HT1080 (cell line): ENCODE measurements at regions not wholly inside any gene's neighbourhood (a gene's known extent, or its start where the extent isn't known, plus 50 kb on each side); places are given as distances from the start of the nearest gene placed in this dataset.
A peak's percentile ranks its signal among the peaks of the same experiment; 100 is the strongest.

Experiments used
- DNase-seq: peaks from one replicate; pipeline ENCODE4 v3.0.0-alpha.2; 2015; ENCODE audit warnings: low read depth

DNA sequence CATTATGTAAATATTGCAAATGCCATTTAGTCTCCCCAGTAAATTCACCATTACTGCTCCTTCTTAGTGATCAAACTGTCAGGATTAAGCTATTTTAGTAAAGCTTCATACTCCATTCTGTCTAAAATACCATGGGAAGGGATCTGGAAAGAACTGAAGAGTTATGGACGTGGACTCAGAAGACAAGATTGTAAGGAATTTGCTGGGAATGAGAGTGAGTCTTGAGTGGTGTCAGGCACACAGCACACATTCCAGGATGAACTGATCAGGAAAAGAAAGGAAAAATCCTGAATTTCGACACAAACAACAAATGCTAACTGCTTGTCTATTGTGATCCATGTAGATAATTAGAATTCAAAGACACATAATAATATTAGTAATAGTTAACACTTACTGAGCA lies 311.0 kb downstream of the CENPC start:
- DNase-seq = no peak

DNA sequence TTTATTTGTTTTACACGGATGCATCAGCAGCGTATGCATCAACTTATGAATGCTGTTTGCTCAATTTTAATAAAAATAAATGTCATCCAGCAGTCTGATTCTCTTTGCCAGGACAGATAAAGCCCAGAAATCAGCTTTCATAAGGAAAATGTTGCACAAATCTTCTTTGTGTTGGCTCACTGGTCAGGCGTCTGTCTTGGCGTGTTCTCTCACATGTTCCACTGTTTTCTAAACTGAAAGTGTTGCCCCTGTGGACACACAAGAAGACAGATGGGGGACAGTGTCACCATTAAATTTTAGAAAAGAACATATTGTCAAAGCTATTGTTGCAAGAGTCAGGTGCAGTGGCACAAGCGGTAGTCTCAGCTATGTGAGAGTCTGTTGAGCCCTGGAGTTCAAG lies 316.2 kb downstream of the CENPC start:
- no peak for DNase-seq

DNA sequence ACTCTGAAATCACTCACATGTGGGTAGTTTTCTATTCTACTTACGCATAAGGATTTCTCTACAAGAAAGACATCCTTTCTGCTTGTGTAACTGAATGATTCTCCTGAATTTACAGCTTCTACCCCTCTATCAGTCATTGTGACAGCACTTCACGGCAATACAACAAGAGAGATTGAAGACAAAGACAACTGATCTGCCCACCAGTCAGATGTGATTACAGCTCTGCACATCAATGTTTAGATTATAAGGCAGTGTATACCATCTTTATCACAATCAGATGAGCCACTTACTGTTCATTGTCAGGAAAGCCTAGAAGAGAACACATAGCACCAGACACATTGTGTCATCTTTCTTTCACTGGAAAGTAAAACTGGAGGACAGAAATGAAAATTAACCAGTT lies 324.4 kb downstream of the CENPC start:
- DNase-seq = no peak

DNA sequence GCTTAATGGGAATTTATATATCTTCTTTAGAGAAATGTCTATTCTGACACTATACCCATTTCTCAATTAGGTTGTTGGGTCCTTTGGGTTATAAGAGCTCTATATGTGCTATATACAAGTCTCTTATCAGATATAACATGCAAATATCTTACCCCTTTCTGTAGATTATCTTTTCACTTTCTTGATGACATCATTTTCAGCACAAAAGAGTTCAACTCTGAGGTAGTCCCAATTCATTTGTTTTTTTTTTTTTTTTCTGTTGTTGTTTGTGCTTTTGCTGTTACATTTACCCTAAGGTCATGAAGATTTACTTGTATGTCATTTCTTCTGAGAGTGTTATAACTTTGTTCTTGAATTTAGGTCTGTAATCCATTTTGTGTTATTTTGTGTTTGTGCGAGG lies 326.4 kb downstream of the CENPC start:
- no peak for DNase-seq

DNA sequence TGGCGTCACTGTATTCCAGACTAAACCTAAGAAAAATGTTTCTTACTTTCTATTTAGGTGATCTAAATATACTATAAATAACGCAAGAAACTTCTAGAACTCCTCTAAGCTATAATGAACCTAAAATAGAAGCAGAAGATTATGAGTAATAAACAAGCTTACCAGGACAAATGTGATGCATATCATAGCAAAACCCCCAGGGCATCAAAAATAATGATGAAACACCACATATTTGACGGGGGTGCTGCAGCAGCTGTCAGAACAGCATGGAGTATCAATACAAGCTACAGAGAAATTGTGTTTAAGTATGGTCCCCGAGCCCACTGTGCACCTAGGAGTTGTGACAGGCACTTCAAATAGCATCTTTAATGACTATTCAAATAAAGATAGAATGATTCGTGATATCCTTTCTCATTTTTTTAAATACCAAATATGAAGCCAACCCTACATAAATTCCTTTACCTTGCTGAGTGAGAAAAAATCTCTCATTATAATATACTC lies 337.3 kb downstream of the CENPC start:
- DNase-seq = no peak

DNA sequence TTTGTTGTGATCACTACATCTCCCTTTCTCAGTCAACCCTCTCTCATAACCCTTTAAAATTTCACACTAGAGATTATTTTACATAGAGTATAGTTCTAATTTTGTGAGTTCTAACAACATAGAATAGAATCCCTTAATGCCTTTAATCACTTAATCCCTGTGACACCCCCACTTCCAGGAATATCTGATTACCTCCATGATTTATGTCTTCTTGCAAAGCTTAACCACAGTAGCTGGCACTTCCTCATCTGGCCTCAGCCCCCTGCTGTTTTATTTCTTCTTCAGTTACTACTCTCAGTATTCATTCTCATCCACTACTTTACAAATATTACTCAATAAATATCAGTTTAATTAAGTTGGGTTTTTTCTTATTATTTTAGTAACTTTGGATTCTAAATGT lies 340.9 kb downstream of the CENPC start:
- DNase-seq = no peak

DNA sequence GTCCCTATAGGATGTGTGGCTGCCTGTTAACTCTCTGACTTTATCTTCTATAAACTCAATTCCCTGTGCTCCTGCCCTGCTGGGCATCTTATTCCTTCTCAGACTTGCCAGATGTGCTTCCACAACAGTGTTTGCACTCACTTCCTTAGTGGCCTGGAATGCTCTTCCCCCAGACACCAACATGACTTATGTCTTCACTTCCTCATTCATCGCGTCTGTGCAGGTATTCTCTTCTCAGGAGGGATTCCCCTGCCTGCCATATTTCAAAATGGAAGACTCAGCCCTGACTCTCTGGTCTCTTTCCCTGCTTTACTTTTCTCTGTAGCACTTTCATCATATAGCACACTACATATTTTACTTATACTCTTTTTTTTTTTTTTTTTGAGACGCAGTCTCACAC lies 344.0 kb downstream of the CENPC start:
- no peak for DNase-seq

DNA sequence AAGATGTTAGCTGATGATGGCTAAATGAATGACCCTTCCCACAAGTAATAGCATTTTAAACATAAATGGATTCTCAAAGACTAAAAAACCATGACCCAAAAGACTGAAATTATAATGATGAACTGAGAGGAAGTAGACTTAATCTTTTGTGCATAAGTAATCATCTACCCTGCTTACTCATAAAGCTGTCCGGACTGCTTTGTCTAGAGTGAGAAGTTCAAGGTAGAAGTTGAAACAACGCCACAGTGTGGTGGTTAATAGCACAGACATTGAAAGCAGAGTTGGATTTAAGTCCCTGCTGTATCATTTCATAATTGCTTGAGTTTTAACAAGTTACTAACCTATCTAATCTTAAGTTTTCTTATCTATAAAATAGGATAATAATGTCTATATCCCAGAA lies 346.6 kb downstream of the CENPC start:
- DNase-seq = peak; percentile 28

DNA sequence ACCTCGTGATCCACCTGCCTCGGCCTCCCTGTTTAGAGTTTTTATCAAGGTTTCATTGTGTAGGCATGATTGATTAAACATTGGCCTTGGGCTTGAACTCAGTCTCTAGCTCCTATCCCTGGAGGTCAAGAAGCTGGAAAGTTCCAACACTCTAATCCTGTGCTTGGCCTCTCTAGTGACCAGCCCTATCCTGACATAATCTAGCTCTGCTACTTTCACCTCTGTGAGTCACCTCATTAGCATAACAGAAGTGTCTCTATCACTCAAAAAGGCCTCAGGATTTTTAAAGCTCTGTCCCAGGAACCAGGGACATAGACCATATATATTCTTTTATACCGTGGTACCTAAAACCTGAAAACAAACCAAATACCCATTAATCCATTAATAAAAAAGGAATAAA lies 377.5 kb downstream of the CENPC start:
- no peak for DNase-seq

DNA sequence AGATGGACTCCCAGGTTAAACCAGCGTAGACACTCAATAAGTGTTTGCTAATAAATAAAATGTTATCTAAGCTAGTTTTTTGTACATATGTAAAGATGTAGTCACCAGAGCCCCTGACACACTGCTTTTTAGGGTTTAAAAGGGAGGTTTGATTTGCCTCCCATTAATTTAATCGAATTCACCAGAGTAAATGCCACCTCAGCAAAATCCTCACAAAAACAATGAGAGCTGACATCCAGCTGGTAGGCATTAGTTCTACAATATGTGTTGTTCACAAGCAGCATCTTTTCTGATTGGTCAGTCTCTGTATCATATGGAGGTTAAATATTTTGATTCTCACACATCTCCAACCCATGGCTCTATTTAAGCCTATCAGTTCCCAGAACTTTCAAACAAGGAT lies 382.6 kb downstream of the CENPC start:
- no peak for DNase-seq

DNA sequence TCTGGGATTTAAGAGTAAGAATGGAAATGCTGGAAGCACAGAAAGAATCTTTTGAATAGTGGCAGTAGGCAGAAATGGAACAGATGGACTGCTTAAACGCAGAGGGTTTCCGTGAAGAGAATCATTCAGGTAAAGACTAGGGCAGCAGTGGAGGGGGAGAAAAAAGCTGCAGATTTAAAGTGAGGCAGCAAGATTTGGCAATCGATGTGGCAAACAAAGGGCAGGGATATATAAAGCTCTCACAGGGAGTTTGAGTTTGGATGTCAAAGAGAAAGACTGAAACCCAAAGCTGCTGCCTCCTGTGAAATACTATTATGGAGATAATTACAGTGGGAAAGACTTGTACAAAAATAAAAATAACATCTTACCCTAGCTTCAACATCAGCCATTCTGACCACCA lies 384.0 kb downstream of the CENPC start:
- DNase-seq = no peak

DNA sequence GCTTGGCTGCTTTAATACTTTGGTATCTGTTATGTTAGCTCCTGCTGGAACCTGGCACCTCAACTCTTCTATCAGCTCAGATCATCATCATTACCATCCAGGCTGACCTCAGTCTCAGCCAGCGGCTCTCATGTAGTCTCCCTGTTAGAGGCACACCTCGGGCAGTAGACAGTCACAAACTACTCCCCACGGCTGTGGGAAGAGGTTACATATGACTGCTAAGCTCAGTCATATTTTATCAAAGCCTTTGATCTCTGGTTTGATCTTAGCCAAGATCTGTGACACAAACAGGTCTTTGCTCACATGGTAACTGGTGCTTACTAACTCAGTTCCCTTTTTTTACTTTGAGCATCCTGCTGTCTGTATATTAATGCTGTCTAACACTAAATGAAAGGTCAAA lies 384.9 kb downstream of the CENPC start:
- no peak for DNase-seq

DNA sequence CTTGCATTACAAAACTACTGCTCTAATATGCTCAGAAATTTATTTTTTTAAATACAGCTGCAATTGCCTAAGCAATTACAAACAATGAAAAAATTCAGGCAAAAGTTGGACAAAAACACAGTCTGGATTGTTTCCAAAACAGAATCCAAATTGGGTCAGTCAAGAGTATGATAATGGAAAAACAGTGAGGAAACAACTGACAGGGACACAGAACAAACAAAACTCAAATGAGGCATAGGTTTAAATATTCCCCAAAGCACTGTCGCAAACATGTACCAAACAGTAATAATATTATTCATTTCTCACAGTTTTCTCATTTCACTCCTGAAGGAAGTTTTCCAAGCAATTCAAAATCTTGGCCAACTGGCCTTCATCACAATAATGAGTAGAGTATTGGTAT lies 386.6 kb downstream of the CENPC start:
- DNase-seq = no peak

DNA sequence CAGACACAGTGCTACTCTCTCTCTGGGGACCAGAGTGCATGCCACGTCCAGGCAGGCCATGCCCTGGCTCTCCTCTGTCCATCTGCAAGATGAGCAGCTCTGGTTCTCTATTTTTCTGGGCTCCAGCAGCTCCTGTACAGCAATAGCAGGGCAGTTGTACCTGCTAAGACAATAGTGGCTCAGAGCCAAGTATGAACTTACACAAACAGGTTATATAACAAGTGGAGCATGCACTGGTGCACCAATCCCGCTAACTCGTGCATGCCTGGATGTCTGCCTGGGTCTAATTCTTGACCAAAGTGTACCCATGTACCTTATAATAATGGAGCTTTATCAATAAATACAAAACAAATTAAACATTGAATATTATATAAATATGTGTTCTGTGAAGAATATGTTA lies 392.3 kb downstream of the CENPC start:
- DNase-seq = no peak

DNA sequence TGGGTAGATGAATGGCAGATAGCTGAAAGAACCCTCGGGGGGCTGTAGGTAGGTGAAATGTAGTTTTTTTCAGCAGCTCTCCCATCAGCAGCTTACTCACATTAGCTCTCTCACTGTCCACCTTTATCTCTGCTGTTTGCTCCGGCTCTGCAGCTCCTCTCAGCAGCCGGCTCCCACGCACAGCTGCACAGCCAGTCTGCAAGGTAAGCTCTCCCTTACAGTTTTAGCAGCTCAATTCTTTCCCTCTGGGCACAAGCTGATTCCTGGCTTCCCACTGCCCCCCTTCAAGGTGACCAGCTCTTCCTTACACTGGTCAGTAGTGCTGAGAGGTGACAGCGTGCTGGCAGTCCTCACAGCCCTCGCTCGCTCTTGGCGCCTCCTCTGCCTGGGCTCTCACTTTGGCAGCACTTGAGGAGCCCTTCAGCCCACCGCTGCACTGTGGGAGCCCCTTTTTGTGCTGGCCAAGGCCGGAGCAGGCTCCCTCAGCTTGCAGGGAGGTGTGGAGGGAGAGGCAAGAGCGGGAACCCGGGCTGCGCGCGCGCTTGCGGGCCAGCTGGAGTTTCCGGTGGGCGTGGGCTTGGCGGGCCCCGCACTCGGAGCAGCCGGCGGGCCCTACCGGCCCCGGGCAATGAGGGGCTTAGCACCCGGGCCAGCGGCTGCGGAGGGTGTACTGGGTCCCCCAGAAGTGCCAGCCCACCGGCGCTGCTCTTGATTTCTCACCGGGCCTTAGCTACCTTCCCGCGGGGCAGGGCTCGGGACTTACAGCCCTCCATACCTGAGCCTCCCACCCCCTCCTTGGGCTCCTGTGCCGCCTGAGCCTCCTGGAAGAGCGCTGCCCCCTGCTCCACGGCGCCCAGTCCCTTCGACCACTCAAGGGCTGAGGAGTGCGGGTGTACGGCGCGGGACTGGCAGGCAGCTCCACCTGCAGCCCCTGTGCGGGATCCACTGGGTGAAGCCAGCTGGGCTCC lies 393.6 kb downstream of the CENPC start:
- no peak for DNase-seq

DNA sequence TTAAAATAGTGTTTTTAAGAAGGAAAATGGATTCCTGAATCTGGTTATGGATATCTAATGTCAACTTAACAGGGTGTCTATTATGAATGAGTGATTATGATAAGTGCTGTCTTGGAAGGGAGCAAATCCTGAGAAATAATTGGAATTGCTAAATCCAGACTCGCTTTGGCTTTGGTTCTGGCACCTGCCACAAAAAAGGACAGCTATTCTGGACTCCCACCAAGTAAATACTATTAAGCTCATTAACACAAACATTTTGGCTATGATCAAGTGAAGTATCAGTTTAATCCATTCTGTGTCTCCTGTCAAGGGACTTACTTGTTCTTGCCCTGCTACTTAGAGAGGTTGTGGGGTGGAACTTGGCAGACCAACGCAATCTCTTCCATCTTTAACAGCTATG lies 403.7 kb downstream of the CENPC start:
- no peak for DNase-seq

DNA sequence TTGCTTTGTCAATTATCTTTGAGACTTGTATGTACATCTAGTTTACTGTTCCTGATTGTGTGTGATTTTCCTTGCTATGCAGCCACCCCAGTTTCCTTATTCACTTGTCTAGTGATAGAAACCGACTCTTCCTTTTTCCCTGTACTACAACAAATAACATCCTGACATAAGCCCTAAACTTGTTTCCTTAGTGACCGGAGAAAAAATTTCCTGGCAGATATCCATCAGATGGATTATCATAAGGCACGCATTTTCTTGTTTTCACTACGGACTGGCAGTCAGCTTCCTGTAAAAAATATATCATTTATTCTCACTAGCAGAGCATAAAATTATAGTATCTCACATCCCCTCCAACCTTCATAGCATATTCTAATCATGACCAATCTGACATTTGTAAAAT lies 410.7 kb downstream of the CENPC start:
- no peak for DNase-seq

DNA sequence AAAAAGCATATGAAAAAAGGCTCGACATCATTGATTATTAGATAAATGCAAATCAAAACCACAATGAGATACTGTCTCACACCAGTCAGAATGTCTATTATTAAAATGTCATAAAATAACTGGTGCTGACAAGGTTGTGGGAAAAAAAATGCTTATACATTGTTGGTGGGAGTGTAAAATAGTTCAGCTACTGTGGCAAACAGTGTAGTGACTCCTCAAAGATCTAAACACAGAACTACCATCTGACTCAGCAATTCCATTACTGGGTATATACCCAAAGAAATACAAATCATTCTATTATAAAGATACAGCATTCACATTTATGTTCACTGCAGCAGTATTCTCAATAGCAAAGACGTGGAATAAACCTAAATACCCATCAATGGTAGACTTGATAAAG lies 412.1 kb downstream of the CENPC start:
- DNase-seq = no peak

DNA sequence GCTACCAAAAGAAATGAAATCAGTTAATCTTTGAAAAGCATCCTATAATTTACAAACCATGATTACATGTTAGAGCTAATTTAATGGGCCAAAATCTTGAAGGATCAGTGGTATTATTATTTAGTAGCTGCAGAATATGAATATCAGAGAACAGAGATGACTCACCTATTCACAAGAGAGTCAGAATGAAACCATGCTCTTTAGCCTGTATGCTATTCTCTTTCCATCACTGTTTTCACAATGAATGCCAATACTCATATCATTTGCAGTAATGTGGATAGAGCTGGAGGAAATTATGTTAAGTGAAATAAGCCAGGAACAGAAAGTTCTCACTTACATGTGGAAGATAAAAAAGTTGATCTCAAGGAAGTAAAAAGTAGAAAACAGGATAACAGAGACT lies 414.1 kb downstream of the CENPC start:
- no peak for DNase-seq

DNA sequence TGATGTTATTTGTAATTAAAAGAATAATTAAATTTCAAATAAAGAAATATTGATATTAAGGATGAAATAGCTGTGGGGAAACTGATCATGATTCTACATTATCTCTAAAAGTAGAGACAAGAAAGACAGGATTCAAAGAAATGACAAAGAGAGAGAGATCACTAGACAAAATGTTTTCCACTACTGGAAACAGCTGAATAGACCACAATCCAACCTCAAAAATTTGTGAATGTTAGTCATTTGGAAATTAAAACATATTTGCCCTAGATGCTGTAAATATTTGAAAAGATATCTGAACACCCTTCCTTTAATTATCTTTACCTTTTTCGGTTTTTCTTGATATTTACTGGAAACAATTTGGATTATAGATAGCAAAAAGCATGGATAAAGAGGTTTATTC lies 414.9 kb downstream of the CENPC start:
- DNase-seq = no peak

DNA sequence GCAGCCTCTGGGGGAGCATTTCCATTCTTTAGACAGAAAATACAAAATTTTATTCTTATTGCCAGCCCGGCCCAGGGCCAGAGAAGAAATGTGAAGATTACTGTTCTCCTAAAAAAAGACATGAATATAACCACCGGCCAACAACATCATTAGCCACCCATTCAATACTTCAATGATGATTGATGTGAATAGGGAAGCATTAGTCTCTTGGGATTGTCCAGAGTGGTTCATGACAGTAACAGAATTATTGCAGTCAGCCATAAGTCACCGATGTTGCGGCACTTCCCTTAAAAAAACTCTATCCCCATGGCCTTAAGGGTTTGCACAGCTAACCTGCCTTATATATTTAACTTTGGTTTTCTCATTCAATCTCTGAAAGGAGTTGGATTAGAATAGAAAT lies 418.7 kb downstream of the CENPC start:
- DNase-seq = no peak

DNA sequence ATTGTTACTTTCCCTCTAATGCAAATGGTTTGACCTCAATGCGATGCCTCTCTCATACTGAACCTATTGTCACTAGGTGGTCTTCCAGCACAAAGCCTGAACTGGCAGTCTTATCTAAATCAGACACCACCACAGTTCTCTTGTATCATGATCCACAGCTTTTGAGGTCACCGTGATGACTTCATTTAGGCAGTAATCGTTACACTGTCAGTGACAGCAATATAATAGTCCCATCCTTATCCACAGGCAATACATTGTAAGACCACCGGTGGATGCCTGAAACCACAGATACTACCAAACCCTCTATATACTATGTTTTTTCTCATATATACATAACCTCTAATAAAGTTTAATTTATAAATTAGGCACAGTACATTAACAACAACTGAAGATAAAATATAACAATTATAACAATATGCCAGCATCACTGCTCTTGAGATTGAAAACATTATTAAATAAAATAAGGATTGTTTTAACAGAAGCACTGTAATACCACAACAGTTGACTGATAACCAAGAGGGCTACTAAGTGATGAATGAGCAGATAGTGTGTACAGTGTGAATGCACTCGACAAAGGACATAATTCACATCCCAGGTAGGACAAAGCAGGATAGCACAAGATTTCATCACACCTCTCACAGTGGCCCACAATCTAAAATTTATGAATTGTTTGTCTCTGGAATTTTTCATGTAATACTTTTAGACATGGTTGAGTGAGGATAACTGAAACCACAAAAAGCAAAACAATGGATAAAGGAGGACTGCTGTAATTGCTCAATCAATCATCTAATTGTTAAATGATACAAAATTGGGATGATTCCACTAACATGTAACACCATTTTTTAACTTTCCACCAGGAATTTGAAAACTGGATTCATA lies 419.4 kb downstream of the CENPC start:
- no peak for DNase-seq
